HFF-Myc (cell line): ENCODE measurements at regions not wholly inside any gene's neighbourhood (a gene's known extent, or its start where the extent isn't known, plus 50 kb on each side); places are given as distances from the start of the nearest gene placed in this dataset.

Source experiments
- DNase-seq: peaks from one replicate; pipeline ENCODE4 v3.0.0-alpha.2; 2011; ENCODE audit warnings: low read depth; ENCODE audit errors: extremely low read depth
- H3K4me3 ChIP-seq: replicated peaks from 2 replicates; pipeline ENCODE4 v1.5.1; 2011; ENCODE audit warnings: low read depth, mild to moderate bottlenecking, control low read depth, low read length
- CTCF ChIP-seq: IDR thresholded peaks from 2 replicates; pipeline ENCODE4 v1.5.1; 2012; ENCODE audit warnings: mild to moderate bottlenecking, low read depth, low read length, control low read depth; ENCODE audit errors: missing control alignments

DNA sequence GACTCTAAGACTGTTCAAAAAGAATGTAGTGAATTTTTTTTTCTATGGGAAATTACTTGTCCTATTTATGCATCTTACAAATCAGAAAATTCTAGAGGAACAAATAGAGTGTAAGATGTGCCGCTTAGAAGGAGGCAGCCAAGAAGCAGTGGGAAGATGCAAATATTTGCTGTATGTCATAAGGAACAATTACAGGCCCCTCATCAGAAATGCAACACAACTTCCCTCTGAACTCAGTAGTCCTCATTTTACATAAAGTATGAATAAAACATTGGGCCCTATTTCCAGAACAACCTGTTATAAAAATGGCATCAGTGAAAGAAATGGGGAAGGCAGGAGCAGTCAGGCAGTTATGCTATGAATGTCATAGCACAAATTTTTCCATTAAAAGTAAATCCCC lies 50.7 kb upstream of the SCG2 start:
- TF ChIP-seq CTCF = no peak
- no peak for DNase-seq
- H3K4me3 ChIP-seq = no peak overlapping the region

GRCh38 chr2:223652122-223652521 lies 50.0 kb upstream of the SCG2 start:
- TF ChIP-seq CTCF = no peak
- H3K4me3 ChIP-seq = no peak overlapping the region
- no peak for DNase-seq
